Upper lobe of left lung (tissue), 4 donors: ENCODE measurements at regions not wholly inside any gene's neighbourhood (a gene's known extent, or its start where the extent isn't known, plus 50 kb on each side); places are given as distances from the start of the nearest gene placed in this dataset.

Experiments
- CTCF ChIP-seq, 6 experiments: fragments of 450-650 bp in 4 of 6; fragments of 200-600 bp in 2 of 6; sonication (generic) in 2 of 6; IDR thresholded peaks; one replicate each; pipeline ENCODE4 v1.5.1; 2016 to 2019; ENCODE audit warnings: antibody characterized with exemption in 6 of 6
- POLR2A ChIP-seq, 4 donors: fragments of 450-650 bp; IDR thresholded peaks; one replicate each; pipeline ENCODE4 v1.5.1; 2016 to 2017; ENCODE audit warnings: antibody characterized with exemption in 4 of 4, mild to moderate bottlenecking in 2 of 4
- POLR2AphosphoS5 ChIP-seq, 2 donors: sonication (generic); formaldehyde crosslinking; IDR thresholded peaks; one replicate each; pipeline ENCODE4 v1.5.1; 2017; ENCODE audit warnings: antibody characterized with exemption in 2 of 2

- TF ChIP-seq CTCF (IDR thresholded peaks at IDR 0.05) (no peak), POLR2A (IDR thresholded peaks at IDR 0.05) (no peak), POLR2AphosphoS5 (IDR thresholded peaks at IDR 0.05) (no peak)
These were observed 118.4 kb downstream of the ASCL1 start for GRCh38 chr12:103075848-103076247.
